ENCODE measurements at regions not wholly inside any gene's neighbourhood (a gene's known extent, or its start where the extent isn't known, plus 50 kb on each side); places are given as distances from the start of the nearest gene placed in this dataset.

- ChIA-PET POLR2A (no interaction called here), CTCF (interaction anchor here (1.3 to 14.5 kb wide), 4 partner anchors 9 to 254 kb away, joined by 4 to 163 read pairs (median 6); no protein-coding TSS in a partner anchor)
- no peaks in the 10 kb centered on the region for H3K36me3 ChIP-seq (ENCODE audit: control insufficient read depth, insufficient read depth, low read length)
- peaks cover 13% of the 10 kb centered on the region for H3K27me3 ChIP-seq (ENCODE audit: control insufficient read depth, insufficient read depth, low read length)
- no peak for DNase-seq (ENCODE audit: low read depth)
- no peak for TF ChIP-seq CTCF (IDR thresholded peaks at IDR 0.05; ENCODE audit: insufficient read depth, low read depth, low read length)
- no peak overlapping the region for H3K4me3 ChIP-seq (ENCODE audit: low read depth, low read length)
Measured at GRCh38 chr2:121101093-121101715, 183.8 kb downstream of the TFCP2L1 start.

- Histone ChIP-seq H3K4me3 (ENCODE audit: low read depth, low read length) (no peak overlapping the region), H3K36me3 (ENCODE audit: control insufficient read depth, insufficient read depth, low read length) (no peaks in the 10 kb centered on the region), H3K27me3 (ENCODE audit: control insufficient read depth, insufficient read depth, low read length) (peaks cover 12% of the 10 kb centered on the region)
- ChIA-PET CTCF (interaction anchor here (0.6 to 14.5 kb wide), 4 partner anchors 8 to 1964 kb away, joined by 3 to 163 read pairs (median 5); no protein-coding TSS in a partner anchor), POLR2A (no interaction called here)
- TF ChIP-seq CTCF (IDR thresholded peaks at IDR 0.05; ENCODE audit: insufficient read depth, low read depth, low read length): no peak
- no peak for DNase-seq (ENCODE audit: low read depth)
Measured at GRCh38 chr2:121102941-121103340, 182.1 kb downstream of the TFCP2L1 start.

- no peaks in the 10 kb centered on the region for H3K36me3 ChIP-seq (ENCODE audit: control insufficient read depth, insufficient read depth, low read length)
- H3K27me3 ChIP-seq (ENCODE audit: control insufficient read depth, insufficient read depth, low read length): peaks cover 9% of the 10 kb centered on the region
- POLR2A ChIA-PET: no interaction called here
- no peak for TF ChIP-seq CTCF (IDR thresholded peaks at IDR 0.05; ENCODE audit: insufficient read depth, low read depth, low read length)
- H3K4me3 ChIP-seq (ENCODE audit: low read depth, low read length): no peak overlapping the region
- no peak for DNase-seq (ENCODE audit: low read depth)
- CTCF ChIA-PET: interaction anchor here (1.1 to 14.5 kb wide), 4 partner anchors 8 to 21 kb away, joined by 4 to 163 read pairs (median 10); no protein-coding TSS in a partner anchor
Measured at GRCh38 chr2:121103960-121104359, 181.0 kb downstream of the TFCP2L1 start.

GRCh38 chr2:121104721-121105141 lies 180.3 kb downstream of the TFCP2L1 start:
- CTCF ChIA-PET: interaction anchor here (2.5 to 14.5 kb wide), 3 partner anchors 9 to 22 kb away, joined by 6 to 163 read pairs (median 13); no protein-coding TSS in a partner anchor
- Histone ChIP-seq H3K4me3 (ENCODE audit: low read depth, low read length) (no peak overlapping the region), H3K27me3 (ENCODE audit: control insufficient read depth, insufficient read depth, low read length) (peaks cover 8% of the 10 kb centered on the region), H3K36me3 (ENCODE audit: control insufficient read depth, insufficient read depth, low read length) (no peaks in the 10 kb centered on the region)
- TF ChIP-seq CTCF (IDR thresholded peaks at IDR 0.05; ENCODE audit: insufficient read depth, low read depth, low read length): no peak
- POLR2A ChIA-PET: no interaction called here
- DNase-seq (ENCODE audit: low read depth): no peak

GRCh38 chr2:121110924-121111323 lies 174.1 kb downstream of the TFCP2L1 start:
- Histone ChIP-seq H3K27me3 (ENCODE audit: control insufficient read depth, insufficient read depth, low read length) (peaks cover 4% of the 10 kb centered on the region), H3K36me3 (ENCODE audit: control insufficient read depth, insufficient read depth, low read length) (no peaks in the 10 kb centered on the region), H3K4me3 (ENCODE audit: low read depth, low read length) (no peak overlapping the region)
- ChIA-PET CTCF (interaction anchor here (0.6 kb wide), 1 partner anchor 30 kb away, joined by 3 read pairs; no protein-coding TSS in a partner anchor), POLR2A (no interaction called here)
- DNase-seq (ENCODE audit: low read depth): no peak
- TF ChIP-seq CTCF (IDR thresholded peaks at IDR 0.05; ENCODE audit: insufficient read depth, low read depth, low read length): no peak

All from BJ (cell line).